GM19397 (cell line): ENCODE measurements at regions not wholly inside any gene's neighbourhood (a gene's known extent, or its start where the extent isn't known, plus 50 kb on each side); places are given as distances from the start of the nearest gene placed in this dataset.

ENCODE experiments used
- ATAC-seq: cut with Tn5 transposase; IDR thresholded peaks from one replicate; pipeline ENCODE4 v1.9.1; 2021; ENCODE audit warnings: mild to moderate bottlenecking, moderate library complexity; ENCODE audit not compliant: unreplicated experiment

- no peak for ATAC-seq
Observed at GRCh38 chr18:71919211-71919610, 624.9 kb downstream of the CBLN2 start.

- ATAC-seq: no peak
Observed at GRCh38 chr18:71913641-71914040, 630.5 kb downstream of the CBLN2 start.

GRCh38 chr18:71902482-71902881, 641.7 kb downstream of the CBLN2 start:
- ATAC-seq: no peak

GRCh38 chr18:71899707-71900472, 644.3 kb downstream of the CBLN2 start:
- ATAC-seq: no peak

- ATAC-seq: no peak
Observed at GRCh38 chr18:71899183-71899582, 645.0 kb downstream of the CBLN2 start.

GRCh38 chr18:71887509-71887908, 656.6 kb downstream of the CBLN2 start:
- ATAC-seq: no peak

- ATAC-seq: no peak
Observed at GRCh38 chr18:71878226-71878625, 665.9 kb downstream of the CBLN2 start.

- no peak for ATAC-seq
Observed at GRCh38 chr18:71873695-71874094, 670.4 kb downstream of the CBLN2 start.

GRCh38 chr18:71865888-71866287, 678.3 kb downstream of the CBLN2 start:
- ATAC-seq: no peak

- no peak for ATAC-seq
Observed at GRCh38 chr18:71850602-71851001, 693.5 kb downstream of the CBLN2 start.

- no peak for ATAC-seq
Observed at GRCh38 chr18:71849407-71849806, 694.7 kb downstream of the CBLN2 start.

- no peak for ATAC-seq
Observed at GRCh38 chr18:71846716-71847115, 697.4 kb downstream of the CBLN2 start.

- ATAC-seq: no peak
Observed at GRCh38 chr18:71844814-71845213, 699.3 kb downstream of the CBLN2 start.

GRCh38 chr18:71842666-71843065, 701.5 kb downstream of the CBLN2 start:
- ATAC-seq: no peak

GRCh38 chr18:71837547-71837946, 706.6 kb downstream of the CBLN2 start:
- no peak for ATAC-seq

- ATAC-seq: no peak
Observed at GRCh38 chr18:71832946-71833617, 711.1 kb downstream of the CBLN2 start.

GRCh38 chr18:71831039-71831438, 713.1 kb downstream of the CBLN2 start:
- no peak for ATAC-seq

GRCh38 chr18:71827301-71827700, 716.8 kb downstream of the CBLN2 start:
- ATAC-seq: no peak

- ATAC-seq: no peak
Observed at GRCh38 chr18:71815305-71815704, 728.8 kb downstream of the CBLN2 start.

- no peak for ATAC-seq
Observed at GRCh38 chr18:71809711-71810110, 734.4 kb downstream of the CBLN2 start.

- ATAC-seq: no peak
Observed at GRCh38 chr18:71808616-71809015, 735.5 kb downstream of the CBLN2 start.

- no peak for ATAC-seq
Observed at GRCh38 chr18:71807586-71807985, 736.6 kb downstream of the CBLN2 start.
